SK-N-SH (cell line): ENCODE measurements at regions not wholly inside any gene's neighbourhood (a gene's known extent, or its start where the extent isn't known, plus 50 kb on each side); places are given as distances from the start of the nearest gene placed in this dataset.
A peak's percentile ranks its signal among the peaks of the same experiment; 100 is the strongest.

ENCODE experiments used
- CTCF ChIA-PET: fragments of 300-600, 350-600 bp; formaldehyde crosslinking; extraction: SDS; loops from one replicate; lab custom pipeline; 2021; lab: Yijun Ruan, JAX
- POLR2A ChIA-PET: fragments of 350-600 bp; sonication (Branson Sonifier 250); formaldehyde crosslinking; extraction: SDS; loops from one replicate; lab custom pipeline; 2020; ENCODE audit warnings: antibody characterized with exemption, inconsistent platforms; lab: Yijun Ruan, JAX
- DNase-seq: peaks from one replicate; pipeline ENCODE4 v3.0.0; 2012
- H2AFZ ChIP-seq: fragments of 200-600 bp; sonication (generic); 2 replicates; pipeline ENCODE4 v1.8.1; 2016; ENCODE audit warnings: antibody characterized with exemption, mild to moderate bottlenecking, low read depth
- H3F3A ChIP-seq: fragments of 200-600 bp; sonication (generic); replicated peaks from 2 replicates; pipeline ENCODE3; 2016; ENCODE audit warnings: antibody characterized with exemption, mild to moderate bottlenecking; ENCODE audit not compliant: insufficient read depth
- H3K27ac ChIP-seq, 2 experiments: fragments of 200-500 bp in 1 of 2; fragments of 200-600 bp in 1 of 2; sonication (Bioruptor generic) in 1 of 2; sonication (generic), shearing (Covaris generic) in 1 of 2; 2 replicates each; pipeline versions ENCODE4 v1.5.1 to v1.6.1; 2014 to 2016; ENCODE audit warnings: low read depth in 2 of 2, inconsistent platforms in 1 of 2, low read length in 1 of 2, mild to moderate bottlenecking in 1 of 2, mixed read lengths in 1 of 2
- H3K27me3 ChIP-seq: fragments of 200-600 bp; sonication (generic), shearing (Covaris generic); 2 replicates; pipeline ENCODE4 v1.6.1; 2016; ENCODE audit warnings: mixed run types; ENCODE audit not compliant: insufficient read depth
- H3K36me3 ChIP-seq, 2 experiments: fragments of 200-500 bp in 1 of 2; fragments of 200-600 bp in 1 of 2; sonication (Bioruptor generic) in 1 of 2; sonication (generic) in 1 of 2; replicated peaks in 1 of 2; 2 replicates each; pipeline versions ENCODE3 to v1.5.1; 2014 to 2016; ENCODE audit warnings: low read length in 1 of 2, mild to moderate bottlenecking in 1 of 2; ENCODE audit not compliant: insufficient read depth in 2 of 2, control insufficient read depth in 1 of 2
- H3K4me1 ChIP-seq, 2 experiments: fragments of 200-500 bp in 1 of 2; fragments of 200-600 bp in 1 of 2; sonication (Bioruptor generic) in 1 of 2; sonication (generic), shearing (Covaris generic) in 1 of 2; 2 replicates each; pipeline versions ENCODE4 v1.5.1 to v1.6.1; 2014 to 2016; ENCODE audit warnings: low read depth in 1 of 2, low read length in 1 of 2, mixed run types in 1 of 2; ENCODE audit not compliant: insufficient read depth in 2 of 2, control insufficient read depth in 1 of 2
- H3K4me2 ChIP-seq: fragments of 200-600 bp; sonication (generic), shearing (Covaris generic); 2 replicates; pipeline ENCODE4 v1.6.1; 2017; ENCODE audit warnings: mixed run types
- H3K4me3 ChIP-seq, 2 experiments: fragments of 200-500 bp in 1 of 2; fragments of 200-600 bp in 1 of 2; sonication (Bioruptor generic) in 1 of 2; sonication (generic), shearing (Covaris generic) in 1 of 2; 2 replicates each; pipeline versions ENCODE4 v1.5.1 to v1.8.1; 2014 to 2016; ENCODE audit warnings: low read depth in 2 of 2, inconsistent platforms in 1 of 2, low read length in 1 of 2, mild to moderate bottlenecking in 1 of 2, mixed read lengths in 1 of 2, moderate library complexity in 1 of 2
- H3K79me2 ChIP-seq: fragments of 200-600 bp; sonication (generic); 2 replicates; pipeline ENCODE4 v1.8.1; 2017; ENCODE audit warnings: mild to moderate bottlenecking; ENCODE audit not compliant: insufficient read depth
- H3K9ac ChIP-seq: fragments of 200-600 bp; sonication (generic); 2 replicates; pipeline ENCODE4 v1.6.1; 2017; ENCODE audit warnings: mixed run types
- H3K9me2 ChIP-seq: fragments of 200-600 bp; sonication (generic); 2 replicates; pipeline ENCODE4 v1.6.1; 2017; ENCODE audit warnings: mixed run types
- H3K9me3 ChIP-seq: fragments of 200-600 bp; sonication (generic); 2 replicates; pipeline ENCODE4 v1.6.1; 2017; ENCODE audit warnings: mixed run types, mild to moderate bottlenecking, moderate library complexity
- H4K20me1 ChIP-seq: fragments of 200-600 bp; sonication (generic); 2 replicates; pipeline ENCODE4 v1.6.1; 2017; ENCODE audit warnings: mild to moderate bottlenecking, mixed run types; ENCODE audit not compliant: insufficient read depth
- CHD2 ChIP-seq: fragments of 150-350 bp; IDR thresholded peaks from 2 replicates; pipeline ENCODE4 v1.6.1; 2018; ENCODE audit warnings: low read length; ENCODE audit not compliant: partially characterized antibody
- EP300 ChIP-seq, 2 experiments: IDR thresholded peaks; 2 replicates each; pipeline versions ENCODE4 v1.4.0 to v1.6.1; 2012; ENCODE audit warnings: borderline replicate concordance in 1 of 2, low read depth in 1 of 2, low read length in 1 of 2
- EZH2phosphoT487 ChIP-seq: fragments of 200-600 bp; sonication (generic); IDR thresholded peaks from 2 replicates; pipeline ENCODE4 v1.6.1; 2017; ENCODE audit warnings: low read depth, mixed run types, mild to moderate bottlenecking, antibody characterized with exemption, moderate library complexity, borderline replicate concordance
- FOXJ3 ChIP-seq: sonication (generic); formaldehyde crosslinking; IDR thresholded peaks from 2 replicates; pipeline ENCODE4 v1.5.1; 2020; ENCODE audit warnings: mild to moderate bottlenecking, missing genetic modification reagents
- GATA2 ChIP-seq: sonication (generic); formaldehyde crosslinking; IDR thresholded peaks from 2 replicates; pipeline ENCODE4 v1.5.0; 2020; ENCODE audit warnings: mild to moderate bottlenecking, missing genetic modification reagents
- JUND ChIP-seq: IDR thresholded peaks from 2 replicates; pipeline ENCODE4 v1.4.0; 2012
- NFIC ChIP-seq: IDR thresholded peaks from 2 replicates; pipeline ENCODE4 v1.4.0; 2012; ENCODE audit warnings: borderline replicate concordance
- NRF1 ChIP-seq: IDR thresholded peaks from 2 replicates; pipeline ENCODE4 v1.6.1; 2012; ENCODE audit warnings: low read depth, mild to moderate bottlenecking, low read length
- RAD21 ChIP-seq: IDR thresholded peaks from 2 replicates; pipeline ENCODE4 v1.6.1; 2012; ENCODE audit warnings: mild to moderate bottlenecking, low read length
- RFX5 ChIP-seq: IDR thresholded peaks from 2 replicates; pipeline ENCODE4 v1.6.1; 2012; ENCODE audit warnings: mild to moderate bottlenecking, improper control_type of control experiment, low read length
- SIN3A ChIP-seq: IDR thresholded peaks from 2 replicates; pipeline ENCODE4 v1.6.1; 2012; ENCODE audit warnings: low read depth, mild to moderate bottlenecking, low read length, moderate library complexity, borderline replicate concordance
- SMC3 ChIP-seq: IDR thresholded peaks from 2 replicates; pipeline ENCODE4 v1.6.1; 2012; ENCODE audit warnings: low read depth, low read length, improper control_type of control experiment
- TCF12 ChIP-seq: IDR thresholded peaks from 2 replicates; pipeline ENCODE4 v1.4.0; 2012
- WGBS: methylation state at CpG from one replicate; pipeline ENCODE4 v1.1.6; 2017; ENCODE audit warnings: low lambda C conversion rate; 5-methylcytosine and 5-hydroxymethylcytosine counted together
- TF ChIP-seq, protein P1 (sequence below): fragments of 150-350 bp; IDR thresholded peaks from 2 replicates; pipeline ENCODE4 v1.6.1; 2016; ENCODE audit warnings: mild to moderate bottlenecking, low read depth, low read length
- TF ChIP-seq, protein P2 (sequence below): IDR thresholded peaks from 2 replicates; pipeline ENCODE4; 2012
- TF ChIP-seq, protein P3 (sequence below): IDR thresholded peaks from 2 replicates; pipeline ENCODE4 v1.4.0; 2012; ENCODE audit warnings: low read depth, borderline replicate concordance
- TF ChIP-seq, protein P4 (sequence below): IDR thresholded peaks from 2 replicates; pipeline ENCODE4 v1.6.1; 2012; ENCODE audit warnings: mild to moderate bottlenecking, low read depth, low read length, moderate library complexity

DNA sequence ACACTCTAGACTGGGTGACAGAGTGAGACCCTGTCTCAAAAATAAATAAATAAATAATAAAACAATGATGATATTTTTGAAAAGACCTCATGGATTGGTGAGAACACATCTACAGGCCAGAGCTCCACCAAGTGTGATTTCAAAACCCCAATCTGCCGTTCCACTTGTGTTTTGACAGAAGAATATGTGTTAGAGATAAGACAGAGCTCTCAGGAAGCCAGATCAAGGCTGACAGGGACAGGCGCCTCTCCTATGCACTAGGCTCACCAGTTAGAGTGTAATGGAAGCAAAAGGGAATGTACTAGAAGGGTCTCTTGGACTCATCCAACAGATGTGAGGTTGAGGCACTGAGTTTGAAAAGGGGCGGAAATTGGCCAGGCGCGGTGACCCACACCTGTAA lies 110.7 kb upstream of the ERRFI1 start:
- peaks cover 41% of the 10 kb centered on the region for H3F3A ChIP-seq
- H3K9ac ChIP-seq: no peak overlapping the region
- ChIA-PET POLR2A (no interaction called here), CTCF (interaction anchor here (2.0 kb wide), 1 partner anchor 161 kb away, joined by 7 read pairs; no protein-coding TSS in a partner anchor)
- DNase-seq: no peak
- peaks cover 0 to 7% of the 10 kb centered on the region in 2 experiments; a peak in 2 of 4 replicates for H3K4me1 ChIP-seq
- H3K27ac ChIP-seq: peak overlapping the region in 1 of 2 experiments; percentile 77; a peak in 1 of 4 replicates
- no peaks in the 10 kb centered on the region for H3K36me3 ChIP-seq
- H4K20me1 ChIP-seq: no peaks in the 10 kb centered on the region
- no peaks in the 10 kb centered on the region for H3K9me3 ChIP-seq
- TF ChIP-seq TCF12 (no peak), JUND (no peak)
- 98% methylated on average over 5 of the region's 5 CpGs for WGBS
- no peaks in the 10 kb centered on the region for H3K9me2 ChIP-seq
- no peak overlapping the region for H3K4me3 ChIP-seq
- no peaks in the 10 kb centered on the region for H3K79me2 ChIP-seq
- no peak overlapping the region for H2AFZ ChIP-seq
- no peaks in the 10 kb centered on the region for H3K27me3 ChIP-seq
- H3K4me2 ChIP-seq: no peak overlapping the region

DNA sequence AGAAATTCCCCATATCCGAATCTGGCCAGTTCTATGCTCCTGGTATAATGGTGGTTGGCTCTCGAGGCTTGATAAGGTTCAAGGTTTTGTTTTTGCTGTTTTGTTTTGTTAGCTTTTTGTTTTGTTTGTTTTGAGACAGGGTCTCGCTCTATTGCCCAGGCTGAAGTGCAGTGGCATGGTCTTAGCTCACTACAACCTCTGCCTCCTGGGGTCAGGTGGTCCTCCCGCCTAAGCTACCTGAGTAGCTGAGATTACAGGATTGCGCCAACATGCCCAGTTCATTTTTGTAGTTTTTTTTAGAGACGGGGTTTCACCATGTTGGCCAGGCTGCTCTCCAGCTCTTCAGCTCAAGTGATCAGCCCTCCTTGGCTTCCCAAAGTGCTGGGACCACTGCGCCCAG lies 109.1 kb upstream of the ERRFI1 start:
- Histone ChIP-seq H3K9me2 (no peaks in the 10 kb centered on the region), H3K27me3 (no peaks in the 10 kb centered on the region), H2AFZ (no peak overlapping the region), H4K20me1 (no peaks in the 10 kb centered on the region), H3K9ac (no peak overlapping the region), H3F3A (peaks cover 41% of the 10 kb centered on the region), H3K4me3 (no peak overlapping the region), H3K4me1 (peaks cover 0 to 7% of the 10 kb centered on the region in 2 experiments; a peak in 2 of 4 replicates), H3K36me3 (no peaks in the 10 kb centered on the region), H3K4me2 (peak overlapping the region; percentile 48; the same call in 1 of the 2 replicates), H3K79me2 (no peaks in the 10 kb centered on the region), H3K27ac (no peak overlapping the region), H3K9me3 (no peaks in the 10 kb centered on the region)
- ChIA-PET POLR2A (no interaction called here), CTCF (interaction anchor here (1.2 to 2.0 kb wide), 2 partner anchors 160 to 179 kb away, joined by 3 to 7 read pairs; no protein-coding TSS in a partner anchor)
- TF ChIP-seq EP300 (IDR thresholded peaks at IDR 0.05; ENCODE audit: borderline replicate concordance in 1 of 2, low read depth in 1 of 2, low read length in 1 of 2) (no peak), GATA2 (CRISPR knock-in tag) (no peak), EZH2phosphoT487 (no peak), FOXJ3 (CRISPR knock-in tag) (no peak), NFIC (no peak), RFX5 (no peak), RAD21 (no peak), CHD2 (no peak), SIN3A (no peak), SMC3 (no peak), NRF1 (no peak)
- TF ChIP-seq, protein P1, sequence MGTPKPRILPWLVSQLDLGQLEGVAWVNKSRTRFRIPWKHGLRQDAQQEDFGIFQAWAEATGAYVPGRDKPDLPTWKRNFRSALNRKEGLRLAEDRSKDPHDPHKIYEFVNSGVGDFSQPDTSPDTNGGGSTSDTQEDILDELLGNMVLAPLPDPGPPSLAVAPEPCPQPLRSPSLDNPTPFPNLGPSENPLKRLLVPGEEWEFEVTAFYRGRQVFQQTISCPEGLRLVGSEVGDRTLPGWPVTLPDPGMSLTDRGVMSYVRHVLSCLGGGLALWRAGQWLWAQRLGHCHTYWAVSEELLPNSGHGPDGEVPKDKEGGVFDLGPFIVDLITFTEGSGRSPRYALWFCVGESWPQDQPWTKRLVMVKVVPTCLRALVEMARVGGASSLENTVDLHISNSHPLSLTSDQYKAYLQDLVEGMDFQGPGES: no peak
- TF ChIP-seq, protein P2, sequence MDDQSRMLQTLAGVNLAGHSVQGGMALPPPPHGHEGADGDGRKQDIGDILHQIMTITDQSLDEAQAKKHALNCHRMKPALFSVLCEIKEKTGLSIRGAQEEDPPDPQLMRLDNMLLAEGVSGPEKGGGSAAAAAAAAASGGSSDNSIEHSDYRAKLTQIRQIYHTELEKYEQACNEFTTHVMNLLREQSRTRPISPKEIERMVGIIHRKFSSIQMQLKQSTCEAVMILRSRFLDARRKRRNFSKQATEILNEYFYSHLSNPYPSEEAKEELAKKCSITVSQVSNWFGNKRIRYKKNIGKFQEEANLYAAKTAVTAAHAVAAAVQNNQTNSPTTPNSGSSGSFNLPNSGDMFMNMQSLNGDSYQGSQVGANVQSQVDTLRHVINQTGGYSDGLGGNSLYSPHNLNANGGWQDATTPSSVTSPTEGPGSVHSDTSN: no peak
- TF ChIP-seq, protein P3, sequence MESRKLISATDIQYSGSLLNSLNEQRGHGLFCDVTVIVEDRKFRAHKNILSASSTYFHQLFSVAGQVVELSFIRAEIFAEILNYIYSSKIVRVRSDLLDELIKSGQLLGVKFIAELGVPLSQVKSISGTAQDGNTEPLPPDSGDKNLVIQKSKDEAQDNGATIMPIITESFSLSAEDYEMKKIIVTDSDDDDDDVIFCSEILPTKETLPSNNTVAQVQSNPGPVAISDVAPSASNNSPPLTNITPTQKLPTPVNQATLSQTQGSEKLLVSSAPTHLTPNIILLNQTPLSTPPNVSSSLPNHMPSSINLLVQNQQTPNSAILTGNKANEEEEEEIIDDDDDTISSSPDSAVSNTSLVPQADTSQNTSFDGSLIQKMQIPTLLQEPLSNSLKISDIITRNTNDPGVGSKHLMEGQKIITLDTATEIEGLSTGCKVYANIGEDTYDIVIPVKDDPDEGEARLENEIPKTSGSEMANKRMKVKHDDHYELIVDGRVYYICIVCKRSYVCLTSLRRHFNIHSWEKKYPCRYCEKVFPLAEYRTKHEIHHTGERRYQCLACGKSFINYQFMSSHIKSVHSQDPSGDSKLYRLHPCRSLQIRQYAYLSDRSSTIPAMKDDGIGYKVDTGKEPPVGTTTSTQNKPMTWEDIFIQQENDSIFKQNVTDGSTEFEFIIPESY: no peak
- TF ChIP-seq, protein P4, sequence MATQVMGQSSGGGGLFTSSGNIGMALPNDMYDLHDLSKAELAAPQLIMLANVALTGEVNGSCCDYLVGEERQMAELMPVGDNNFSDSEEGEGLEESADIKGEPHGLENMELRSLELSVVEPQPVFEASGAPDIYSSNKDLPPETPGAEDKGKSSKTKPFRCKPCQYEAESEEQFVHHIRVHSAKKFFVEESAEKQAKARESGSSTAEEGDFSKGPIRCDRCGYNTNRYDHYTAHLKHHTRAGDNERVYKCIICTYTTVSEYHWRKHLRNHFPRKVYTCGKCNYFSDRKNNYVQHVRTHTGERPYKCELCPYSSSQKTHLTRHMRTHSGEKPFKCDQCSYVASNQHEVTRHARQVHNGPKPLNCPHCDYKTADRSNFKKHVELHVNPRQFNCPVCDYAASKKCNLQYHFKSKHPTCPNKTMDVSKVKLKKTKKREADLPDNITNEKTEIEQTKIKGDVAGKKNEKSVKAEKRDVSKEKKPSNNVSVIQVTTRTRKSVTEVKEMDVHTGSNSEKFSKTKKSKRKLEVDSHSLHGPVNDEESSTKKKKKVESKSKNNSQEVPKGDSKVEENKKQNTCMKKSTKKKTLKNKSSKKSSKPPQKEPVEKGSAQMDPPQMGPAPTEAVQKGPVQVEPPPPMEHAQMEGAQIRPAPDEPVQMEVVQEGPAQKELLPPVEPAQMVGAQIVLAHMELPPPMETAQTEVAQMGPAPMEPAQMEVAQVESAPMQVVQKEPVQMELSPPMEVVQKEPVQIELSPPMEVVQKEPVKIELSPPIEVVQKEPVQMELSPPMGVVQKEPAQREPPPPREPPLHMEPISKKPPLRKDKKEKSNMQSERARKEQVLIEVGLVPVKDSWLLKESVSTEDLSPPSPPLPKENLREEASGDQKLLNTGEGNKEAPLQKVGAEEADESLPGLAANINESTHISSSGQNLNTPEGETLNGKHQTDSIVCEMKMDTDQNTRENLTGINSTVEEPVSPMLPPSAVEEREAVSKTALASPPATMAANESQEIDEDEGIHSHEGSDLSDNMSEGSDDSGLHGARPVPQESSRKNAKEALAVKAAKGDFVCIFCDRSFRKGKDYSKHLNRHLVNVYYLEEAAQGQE: no peak
- no peak for DNase-seq
- 83% methylated on average over 7 of the region's 7 CpGs for WGBS
